HG03378 (cell line): ENCODE measurements at regions not wholly inside any gene's neighbourhood (a gene's known extent, or its start where the extent isn't known, plus 50 kb on each side); places are given as distances from the start of the nearest gene placed in this dataset.

Experiments used
- ATAC-seq: cut with Tn5 transposase; IDR thresholded peaks from one replicate; pipeline ENCODE4 v1.9.1; 2021; ENCODE audit warnings: mild to moderate bottlenecking, moderate library complexity; ENCODE audit not compliant: unreplicated experiment

- ATAC-seq = no peak
Measured at GRCh38 chr11:87384078-87384729, 346.5 kb downstream of the TMEM135 start.

DNA sequence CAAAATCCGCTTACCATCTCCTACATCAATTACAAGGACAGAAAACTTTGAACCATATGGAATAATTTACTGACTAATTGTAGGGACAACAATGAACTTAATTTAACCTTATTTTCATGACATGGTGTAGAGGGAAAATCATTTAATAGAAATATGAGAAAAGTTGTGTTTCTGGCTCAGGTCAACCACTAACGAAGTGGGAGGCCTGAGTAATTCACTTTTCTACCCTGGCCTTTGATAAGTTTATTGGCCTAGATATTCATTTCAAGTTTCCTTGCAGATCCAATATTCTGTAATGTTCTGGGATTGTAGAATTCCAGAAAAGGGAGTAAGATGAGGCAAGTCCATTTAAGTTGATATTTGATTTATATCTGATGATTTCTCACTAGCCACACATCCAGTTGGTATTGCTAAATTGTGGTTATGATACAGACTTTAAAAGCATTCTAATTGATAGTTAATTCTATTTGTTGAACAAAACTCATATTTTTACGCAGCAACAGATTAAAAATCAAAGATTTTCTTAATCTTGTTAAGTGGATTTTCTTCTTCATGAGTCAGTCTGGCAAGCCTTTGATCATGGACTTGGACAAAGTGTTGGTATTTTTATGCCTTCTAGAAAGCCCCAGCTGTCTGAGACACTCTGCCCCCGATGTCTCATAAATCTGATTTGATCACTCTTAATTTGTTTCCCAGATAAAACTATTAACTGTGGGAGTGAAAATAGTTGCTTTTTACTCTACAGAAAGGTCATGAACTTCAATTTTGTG is 336.5 kb downstream of the TMEM135 start:
- no peak for ATAC-seq
